GM19035 (cell line): ENCODE measurements at regions not wholly inside any gene's neighbourhood (a gene's known extent, or its start where the extent isn't known, plus 50 kb on each side); places are given as distances from the start of the nearest gene placed in this dataset.
"Not testable (repeated sequence)": the region's sequence is repeated elsewhere in the genome, so short reads cannot be mapped to it uniquely, and the experiment has no call there.

Experiments used
- ATAC-seq: cut with Tn5 transposase; IDR thresholded peaks from one replicate; pipeline ENCODE4 v1.9.1; 2021; ENCODE audit not compliant: unreplicated experiment

- not testable (repeated sequence) for ATAC-seq
Measured at GRCh38 chr1:149695066-149695465, 87.4 kb upstream of the FCGR1A start.

GRCh38 chr1:149700220-149700619, 82.3 kb upstream of the FCGR1A start:
- ATAC-seq, result not testable (repeated sequence)

- not testable (repeated sequence) for ATAC-seq
Measured at GRCh38 chr1:149700677-149701567, 81.6 kb upstream of the FCGR1A start.

- peak; percentile 80 for ATAC-seq
Measured at GRCh38 chr1:149708192-149708853, 74.2 kb upstream of the FCGR1A start.

GRCh38 chr1:149711651-149712050, 70.8 kb upstream of the FCGR1A start:
- ATAC-seq, result peak; percentile 54

GRCh38 chr1:149712154-149712927, 70.2 kb upstream of the FCGR1A start:
- not testable (repeated sequence) for ATAC-seq

- ATAC-seq, result not testable (repeated sequence)
Measured at GRCh38 chr1:149713513-149713912, 69.0 kb upstream of the FCGR1A start.

GRCh38 chr1:149713952-149714351, 68.5 kb upstream of the FCGR1A start:
- ATAC-seq, result not testable (repeated sequence)

GRCh38 chr1:149724618-149725302, 57.7 kb upstream of the FCGR1A start:
- not testable (repeated sequence) for ATAC-seq

- not testable (repeated sequence) for ATAC-seq
Measured at GRCh38 chr1:149726688-149727087, 55.8 kb upstream of the FCGR1A start.

GRCh38 chr1:149728598-149728997, 53.9 kb upstream of the FCGR1A start:
- not testable (repeated sequence) for ATAC-seq
